Natural killer cell treated with Interleukin-12 subunit alpha and Interleukin-12 subunit beta and Interleukin-15 and Interleukin-18, amount 100 ng/mL, for 72 hours (primary cell): ENCODE measurements at regions not wholly inside any gene's neighbourhood (a gene's known extent, or its start where the extent isn't known, plus 50 kb on each side); places are given as distances from the start of the nearest gene placed in this dataset.
A peak's percentile ranks its signal among the peaks of the same experiment; 100 is the strongest.
"Not testable (repeated sequence)": the region's sequence is repeated elsewhere in the genome, so short reads cannot be mapped to it uniquely, and the experiment has no call there.

Source experiments
- ATAC-seq, 2 donors: fragments of 150-1000 bp; cut with Tn5 transposase in 1 of 2; sonication (Bioruptor Pico), chemical (Tn5 transposase) in 1 of 2; 2 replicates each; pipeline ENCODE4 v1.10.0; 2021
- DNase-seq: peaks from one replicate; pipeline ENCODE4 v3.0.0; 2022; ENCODE audit warnings: low spot score
- H3K27ac Mint-ChIP-seq, 2 donors: 1 replicate in 1 of 2; 2 replicates in 1 of 2; pipeline ENCODE4 v1.8.0; 2022; ENCODE audit warnings: mixed read lengths in 2 of 2, mild to moderate bottlenecking in 1 of 2, moderate library complexity in 1 of 2
- H3K27me3 Mint-ChIP-seq, 2 donors: 1 replicate in 1 of 2; 2 replicates in 1 of 2; pipeline ENCODE4 v1.8.0; 2022; ENCODE audit warnings: mixed read lengths in 2 of 2
- H3K36me3 Mint-ChIP-seq: one replicate; pipeline ENCODE4 v1.8.0; 2022; ENCODE audit warnings: mixed read lengths
- H3K4me1 Mint-ChIP-seq, 2 donors: 1 replicate in 1 of 2; 2 replicates in 1 of 2; pipeline ENCODE4 v1.8.0; 2022; ENCODE audit warnings: low read depth in 2 of 2, mixed read lengths in 2 of 2, mild to moderate bottlenecking in 1 of 2
- H3K4me3 Mint-ChIP-seq: one replicate; pipeline ENCODE4 v1.8.0; 2022; ENCODE audit warnings: mixed read lengths
- H3K9me3 Mint-ChIP-seq: 2 replicates; pipeline ENCODE4 v1.8.0; 2022; ENCODE audit warnings: mixed read lengths

GRCh38 chr11:3307584-3307983 lies 71.4 kb downstream of the ZNF195 start:
- H3K4me3 Mint-ChIP-seq, H3K4me1 Mint-ChIP-seq, DNase-seq, H3K36me3 Mint-ChIP-seq, H3K9me3 Mint-ChIP-seq, H3K27ac Mint-ChIP-seq, H3K27me3 Mint-ChIP-seq, ATAC-seq: not testable (repeated sequence)

- H3K36me3 Mint-ChIP-seq, ATAC-seq, H3K4me3 Mint-ChIP-seq, H3K27me3 Mint-ChIP-seq, DNase-seq, H3K4me1 Mint-ChIP-seq, H3K27ac Mint-ChIP-seq, H3K9me3 Mint-ChIP-seq: not testable (repeated sequence)
Observed at GRCh38 chr11:3301060-3301459, 68.8 kb upstream of the MRGPRE start.

- not testable (repeated sequence) for H3K36me3 Mint-ChIP-seq, H3K4me1 Mint-ChIP-seq, DNase-seq, H3K9me3 Mint-ChIP-seq, H3K4me3 Mint-ChIP-seq, H3K27ac Mint-ChIP-seq, ATAC-seq, H3K27me3 Mint-ChIP-seq
Observed at GRCh38 chr11:3300579-3300978, 68.4 kb upstream of the MRGPRE start.

GRCh38 chr11:3297834-3298233 lies 65.6 kb upstream of the MRGPRE start:
- not testable (repeated sequence) for H3K9me3 Mint-ChIP-seq, DNase-seq, ATAC-seq

GRCh38 chr11:3290563-3290962 lies 58.3 kb upstream of the MRGPRE start:
- not testable (repeated sequence) for H3K36me3 Mint-ChIP-seq, H3K9me3 Mint-ChIP-seq, H3K4me1 Mint-ChIP-seq, ATAC-seq, H3K27me3 Mint-ChIP-seq, H3K4me3 Mint-ChIP-seq, DNase-seq, H3K27ac Mint-ChIP-seq

More at GRCh38 chr11:3297834-3298233, 65.6 kb upstream of the MRGPRE start:
- not testable (repeated sequence) for H3K4me3 Mint-ChIP-seq, H3K27me3 Mint-ChIP-seq, H3K4me1 Mint-ChIP-seq, H3K27ac Mint-ChIP-seq, H3K36me3 Mint-ChIP-seq

- H3K4me1 Mint-ChIP-seq, H3K4me3 Mint-ChIP-seq, DNase-seq, H3K27ac Mint-ChIP-seq, H3K36me3 Mint-ChIP-seq, H3K27me3 Mint-ChIP-seq, H3K9me3 Mint-ChIP-seq, ATAC-seq: not testable (repeated sequence)
Observed at GRCh38 chr11:3287326-3287905, 55.2 kb upstream of the MRGPRE start.

GRCh38 chr11:3285261-3285660 lies 53.0 kb upstream of the MRGPRE start:
- not testable (repeated sequence) for H3K27me3 Mint-ChIP-seq, H3K36me3 Mint-ChIP-seq, DNase-seq, H3K4me1 Mint-ChIP-seq, ATAC-seq, H3K4me3 Mint-ChIP-seq, H3K9me3 Mint-ChIP-seq, H3K27ac Mint-ChIP-seq

- H3K36me3 Mint-ChIP-seq, H3K9me3 Mint-ChIP-seq, H3K27ac Mint-ChIP-seq, H3K4me1 Mint-ChIP-seq, DNase-seq, H3K4me3 Mint-ChIP-seq, H3K27me3 Mint-ChIP-seq: not testable (repeated sequence)
- peak in 1 of 2 donors; percentile 20 for ATAC-seq
Observed at GRCh38 chr11:3284248-3284647, 52.0 kb upstream of the MRGPRE start.

GRCh38 chr11:3282692-3283091 lies 50.5 kb upstream of the MRGPRE start:
- not testable (repeated sequence) for H3K27me3 Mint-ChIP-seq, DNase-seq, H3K4me3 Mint-ChIP-seq, H3K4me1 Mint-ChIP-seq, H3K27ac Mint-ChIP-seq, H3K9me3 Mint-ChIP-seq, H3K36me3 Mint-ChIP-seq
- ATAC-seq, result peak; percentile 70 to 81
